ENCODE measurements at regions not wholly inside any gene's neighbourhood (a gene's known extent, or its start where the extent isn't known, plus 50 kb on each side); places are given as distances from the start of the nearest gene placed in this dataset.

- Histone ChIP-seq H3K4me1 (ENCODE audit: low read depth) (no peaks in the 10 kb centered on the region), H3K4me3 (no peak overlapping the region), H3K9me3 (no peaks in the 10 kb centered on the region), H3K36me3 (ENCODE audit: low read depth) (no peaks in the 10 kb centered on the region)
- DNase-seq (no peak), ATAC-seq (no peak)
- intact Hi-C loops (cut with DNase I, micrococcal nuclease) = no loop called here
- no peak for TF ChIP-seq CTCF (IDR thresholded peaks at IDR 0.05)
Measured at GRCh38 chr5:17819783-17820182, 185.5 kb downstream of the TAF11L14 start.

- Histone ChIP-seq H3K4me3 (no peak overlapping the region), H3K9me3 (no peaks in the 10 kb centered on the region), H3K4me1 (ENCODE audit: low read depth) (no peaks in the 10 kb centered on the region), H3K36me3 (ENCODE audit: low read depth) (no peaks in the 10 kb centered on the region)
- TF ChIP-seq CTCF (IDR thresholded peaks at IDR 0.05) = no peak
- ATAC-seq (no peak), DNase-seq (no peak)
- intact Hi-C loops (cut with DNase I, micrococcal nuclease) = no loop called here
Measured at GRCh38 chr5:17828681-17829080, 194.4 kb downstream of the TAF11L14 start.

GRCh38 chr5:17829456-17829855 is 195.2 kb downstream of the TAF11L14 start:
- H3K4me3 ChIP-seq = no peak overlapping the region
- ATAC-seq = no peak
- no peaks in the 10 kb centered on the region for H3K4me1 ChIP-seq (ENCODE audit: low read depth)
- no peak for DNase-seq
- no peaks in the 10 kb centered on the region for H3K36me3 ChIP-seq (ENCODE audit: low read depth)
- intact Hi-C loops (cut with DNase I, micrococcal nuclease) = no loop called here
- no peaks in the 10 kb centered on the region for H3K9me3 ChIP-seq
- TF ChIP-seq CTCF (IDR thresholded peaks at IDR 0.05) = no peak

- DNase-seq (no peak), ATAC-seq (no peak)
- no peaks in the 10 kb centered on the region for H3K36me3 ChIP-seq (ENCODE audit: low read depth)
- TF ChIP-seq CTCF (IDR thresholded peaks at IDR 0.05) = no peak
- no peak overlapping the region for H3K4me3 ChIP-seq
- intact Hi-C loops (cut with DNase I, micrococcal nuclease) = no loop called here
- H3K9me3 ChIP-seq = no peaks in the 10 kb centered on the region
- no peaks in the 10 kb centered on the region for H3K4me1 ChIP-seq (ENCODE audit: low read depth)
Measured at GRCh38 chr5:17831279-17831678, 197.0 kb downstream of the TAF11L14 start.

GRCh38 chr5:17832949-17833745 is 198.9 kb downstream of the TAF11L14 start:
- TF ChIP-seq CTCF (IDR thresholded peaks at IDR 0.05) = no peak
- Histone ChIP-seq H3K4me1 (ENCODE audit: low read depth) (no peaks in the 10 kb centered on the region), H3K4me3 (no peak overlapping the region), H3K36me3 (ENCODE audit: low read depth) (no peaks in the 10 kb centered on the region), H3K9me3 (no peaks in the 10 kb centered on the region)
- no peak for ATAC-seq
- intact Hi-C loops (cut with DNase I, micrococcal nuclease) = no loop called here
- DNase-seq = no peak
